DND-41 (cell line): ENCODE measurements at regions not wholly inside any gene's neighbourhood (a gene's known extent, or its start where the extent isn't known, plus 50 kb on each side); places are given as distances from the start of the nearest gene placed in this dataset.

Source experiments
- ATAC-seq: fragments of 200-7000 bp; cut with Tn5 transposase; 3 replicates; pipeline ENCODE4 v1.9.1; 2021; ENCODE audit warnings: low read depth; ENCODE audit not compliant: insufficient read depth
- DNase-seq: peaks from one replicate; pipeline ENCODE4 v3.0.0-alpha.2; 2020
- H2AFZ ChIP-seq: 2 replicates; pipeline ENCODE4 v1.6.0; 2012; ENCODE audit warnings: low read depth, low read length
- H3K27ac ChIP-seq: 2 replicates; pipeline ENCODE4 v1.5.1; 2012; ENCODE audit warnings: low read length, inconsistent platforms
- H3K27me3 ChIP-seq: fragments of 200-600 bp; sonication (generic); 2 replicates; pipeline ENCODE4 v1.6.0; 2012; ENCODE audit warnings: low read length, mild to moderate bottlenecking, inconsistent platforms; ENCODE audit not compliant: insufficient read depth, poor library complexity
- H3K36me3 ChIP-seq: 2 replicates; pipeline ENCODE4 v1.5.1; 2012; ENCODE audit warnings: low read length, inconsistent platforms; ENCODE audit not compliant: insufficient read depth
- H3K4me1 ChIP-seq: 2 replicates; pipeline ENCODE4 v1.5.1; 2012; ENCODE audit warnings: mild to moderate bottlenecking, low read length; ENCODE audit not compliant: insufficient read depth
- H3K4me2 ChIP-seq: 2 replicates; pipeline ENCODE4 v1.6.0; 2012; ENCODE audit warnings: mild to moderate bottlenecking, moderate library complexity, low read length, inconsistent platforms; ENCODE audit not compliant: insufficient read depth
- H3K4me3 ChIP-seq, 2 experiments: fragments of 200-600 bp in 1 of 2; shearing (Covaris generic) in 1 of 2; 2 replicates each; pipeline ENCODE4 v1.5.1; 2012 to 2016; ENCODE audit warnings: inconsistent platforms in 2 of 2, low read length in 2 of 2, mild to moderate bottlenecking in 2 of 2, low read depth in 1 of 2, moderate library complexity in 1 of 2
- H3K79me2 ChIP-seq: 2 replicates; pipeline ENCODE4 v1.6.0; 2012; ENCODE audit warnings: low read length, inconsistent platforms; ENCODE audit not compliant: insufficient read depth
- H3K9ac ChIP-seq: 2 replicates; pipeline ENCODE4 v1.6.0; 2012; ENCODE audit warnings: low read depth, mild to moderate bottlenecking, inconsistent platforms, low read length, moderate library complexity
- H3K9me3 ChIP-seq: 2 replicates; pipeline ENCODE4 v1.5.1; 2012; ENCODE audit warnings: low read length, moderate library complexity, mild to moderate bottlenecking, inconsistent platforms; ENCODE audit not compliant: insufficient read depth, severe bottlenecking
- H4K20me1 ChIP-seq: 2 replicates; pipeline ENCODE4 v1.6.0; 2012; ENCODE audit warnings: low read length; ENCODE audit not compliant: insufficient read depth
- CTCF ChIP-seq: IDR thresholded peaks from 2 replicates; pipeline ENCODE4 v1.5.1; 2012; ENCODE audit warnings: borderline replicate concordance, low read length, moderate library complexity, mild to moderate bottlenecking; ENCODE audit not compliant: poor library complexity, severe bottlenecking; ENCODE audit errors: extremely low read depth
- EZH2 ChIP-seq: IDR thresholded peaks from 3 replicates; pipeline ENCODE4 v1.6.1; 2012; ENCODE audit warnings: borderline replicate concordance, low read depth, mild to moderate bottlenecking, moderate library complexity, low read length, inconsistent platforms; ENCODE audit not compliant: severe bottlenecking

GRCh38 chr10:8889538-8889937 is 835.0 kb downstream of the GATA3 start:
- Histone ChIP-seq H3K27me3 (no peaks in the 10 kb centered on the region), H3K9ac (no peak overlapping the region), H3K4me2 (no peak overlapping the region), H4K20me1 (no peaks in the 10 kb centered on the region), H3K27ac (no peak overlapping the region), H3K36me3 (no peaks in the 10 kb centered on the region), H3K4me3 (no peak overlapping the region), H3K79me2 (no peaks in the 10 kb centered on the region), H3K4me1 (peaks cover 20% of the 10 kb centered on the region; the same call in 1 of the 2 replicates), H2AFZ (no peak overlapping the region), H3K9me3 (no peaks in the 10 kb centered on the region)
- no peak for TF ChIP-seq EZH2
- TF ChIP-seq CTCF: no peak
- ATAC-seq (no peak), DNase-seq (no peak)

GRCh38 chr10:8893102-8893501 is 838.6 kb downstream of the GATA3 start:
- Histone ChIP-seq H3K9ac (no peak overlapping the region), H2AFZ (peak overlapping the region; percentile 35; the same call in 1 of the 2 replicates), H3K27me3 (no peaks in the 10 kb centered on the region), H4K20me1 (no peaks in the 10 kb centered on the region), H3K79me2 (no peaks in the 10 kb centered on the region), H3K4me1 (peaks cover 20% of the 10 kb centered on the region; the same call in 1 of the 2 replicates), H3K4me3 (no peak overlapping the region), H3K9me3 (no peaks in the 10 kb centered on the region), H3K4me2 (no peak overlapping the region), H3K36me3 (no peaks in the 10 kb centered on the region), H3K27ac (no peak overlapping the region)
- ATAC-seq: no peak
- no peak for DNase-seq
- TF ChIP-seq CTCF: no peak
- no peak for TF ChIP-seq EZH2

- no peak overlapping the region for H2AFZ ChIP-seq
- H3K4me3 ChIP-seq: no peak overlapping the region
- H3K79me2 ChIP-seq: no peaks in the 10 kb centered on the region
- no peak overlapping the region for H3K9ac ChIP-seq
- TF ChIP-seq EZH2: no peak
- no peak for TF ChIP-seq CTCF
- no peaks in the 10 kb centered on the region for H4K20me1 ChIP-seq
- no peaks in the 10 kb centered on the region for H3K36me3 ChIP-seq
- H3K9me3 ChIP-seq: no peaks in the 10 kb centered on the region
- no peak overlapping the region for H3K27ac ChIP-seq
- H3K27me3 ChIP-seq: no peaks in the 10 kb centered on the region
- ATAC-seq: no peak
- no peak overlapping the region for H3K4me2 ChIP-seq
- H3K4me1 ChIP-seq: peaks cover 20% of the 10 kb centered on the region; the same call in 1 of the 2 replicates
- no peak for DNase-seq
Observed at GRCh38 chr10:8894148-8894547, 839.7 kb downstream of the GATA3 start.

- H4K20me1 ChIP-seq: no peaks in the 10 kb centered on the region
- H3K4me1 ChIP-seq: 0 out of 2 replicates have a peak, but pooled peaks cover 10% of the 10 kb centered on the region
- TF ChIP-seq EZH2 (no peak), CTCF (no peak)
- no peak overlapping the region for H3K4me3 ChIP-seq
- no peaks in the 10 kb centered on the region for H3K27me3 ChIP-seq
- no peak overlapping the region for H3K9ac ChIP-seq
- no peaks in the 10 kb centered on the region for H3K36me3 ChIP-seq
- no peaks in the 10 kb centered on the region for H3K9me3 ChIP-seq
- no peak overlapping the region for H3K4me2 ChIP-seq
- DNase-seq: no peak
- ATAC-seq: no peak
- no peaks in the 10 kb centered on the region for H3K79me2 ChIP-seq
- no peak overlapping the region for H2AFZ ChIP-seq
- no peak overlapping the region for H3K27ac ChIP-seq
Observed at GRCh38 chr10:8897769-8898168, 843.3 kb downstream of the GATA3 start.
